ENCODE measurements at regions not wholly inside any gene's neighbourhood (a gene's known extent, or its start where the extent isn't known, plus 50 kb on each side); places are given as distances from the start of the nearest gene placed in this dataset.
"Not testable (repeated sequence)": the region's sequence is repeated elsewhere in the genome, so short reads cannot be mapped to it uniquely, and the experiment has no call there.

- Mint-ChIP-seq H3K27me3 (peaks cover 6% of the 10 kb centered on the region), H3K27ac (no peak overlapping the region), H3K9me3 (ENCODE audit: low read depth) (no peaks in the 10 kb centered on the region), H3K4me1 (ENCODE audit: low read depth) (peaks cover 12% of the 10 kb centered on the region), H3K36me3 (no peaks in the 10 kb centered on the region), H3K4me3 (no peak overlapping the region)
Measured at GRCh38 chr7:65453341-65454030, 79.8 kb downstream of the ZNF92 start.

GRCh38 chr7:65454469-65454868 lies 80.8 kb downstream of the ZNF92 start:
- Mint-ChIP-seq H3K27me3 (peaks cover 6% of the 10 kb centered on the region), H3K27ac (no peak overlapping the region), H3K4me1 (ENCODE audit: low read depth) (peaks cover 11% of the 10 kb centered on the region), H3K36me3 (no peaks in the 10 kb centered on the region), H3K4me3 (no peak overlapping the region), H3K9me3 (ENCODE audit: low read depth) (no peaks in the 10 kb centered on the region)

- not testable (repeated sequence) for H3K4me1 Mint-ChIP-seq (ENCODE audit: low read depth); H3K9me3 Mint-ChIP-seq (ENCODE audit: low read depth); H3K27me3 Mint-ChIP-seq; H3K27ac Mint-ChIP-seq; H3K4me3 Mint-ChIP-seq; H3K36me3 Mint-ChIP-seq
Measured at GRCh38 chr7:65455050-65455449, 81.4 kb downstream of the ZNF92 start.

- Mint-ChIP-seq H3K4me1 (ENCODE audit: low read depth) (peaks cover 3% of the 10 kb centered on the region), H3K36me3 (no peaks in the 10 kb centered on the region), H3K27me3 (peaks cover 5% of the 10 kb centered on the region), H3K4me3 (no peak overlapping the region), H3K27ac (no peak overlapping the region), H3K9me3 (ENCODE audit: low read depth) (no peaks in the 10 kb centered on the region)
Measured at GRCh38 chr7:65457705-65458104, 84.0 kb downstream of the ZNF92 start.

GRCh38 chr7:65459438-65459837 lies 85.8 kb downstream of the ZNF92 start:
- H3K36me3 Mint-ChIP-seq = no peaks in the 10 kb centered on the region
- peaks cover 5% of the 10 kb centered on the region for H3K27me3 Mint-ChIP-seq
- no peaks in the 10 kb centered on the region for H3K9me3 Mint-ChIP-seq (ENCODE audit: low read depth)
- H3K27ac Mint-ChIP-seq = no peak overlapping the region
- peaks cover 7% of the 10 kb centered on the region for H3K4me1 Mint-ChIP-seq (ENCODE audit: low read depth)
- no peak overlapping the region for H3K4me3 Mint-ChIP-seq

- Mint-ChIP-seq H3K27me3 (no peaks in the 10 kb centered on the region), H3K27ac (no peak overlapping the region), H3K4me1 (ENCODE audit: low read depth) (peaks cover 7% of the 10 kb centered on the region)
Measured at GRCh38 chr7:65462148-65462716, 88.6 kb downstream of the ZNF92 start.

GRCh38 chr7:65463184-65463583 lies 89.5 kb downstream of the ZNF92 start:
- no peak overlapping the region for H3K4me3 Mint-ChIP-seq
- peaks cover 5% of the 10 kb centered on the region for H3K9me3 Mint-ChIP-seq (ENCODE audit: low read depth)
- H3K27ac Mint-ChIP-seq = no peak overlapping the region
- peaks cover 7% of the 10 kb centered on the region for H3K4me1 Mint-ChIP-seq (ENCODE audit: low read depth)
- peaks cover 3% of the 10 kb centered on the region for H3K36me3 Mint-ChIP-seq
- H3K27me3 Mint-ChIP-seq = no peaks in the 10 kb centered on the region

More at GRCh38 chr7:65462148-65462716, 88.6 kb downstream of the ZNF92 start:
- no peak overlapping the region for H3K4me3 Mint-ChIP-seq
- H3K9me3 Mint-ChIP-seq (ENCODE audit: low read depth) = no peaks in the 10 kb centered on the region
- H3K36me3 Mint-ChIP-seq = no peaks in the 10 kb centered on the region

- H3K4me1 Mint-ChIP-seq (ENCODE audit: low read depth) = peaks cover 22% of the 10 kb centered on the region
- H3K36me3 Mint-ChIP-seq = peaks cover 12% of the 10 kb centered on the region
- H3K27me3 Mint-ChIP-seq, H3K4me3 Mint-ChIP-seq, H3K27ac Mint-ChIP-seq: not testable (repeated sequence)
- peaks cover 14% of the 10 kb centered on the region for H3K9me3 Mint-ChIP-seq (ENCODE audit: low read depth)
Measured at GRCh38 chr7:65469919-65470558, 96.4 kb downstream of the ZNF92 start.

- H3K9me3 Mint-ChIP-seq (ENCODE audit: low read depth) = peaks cover 14% of the 10 kb centered on the region
- H3K4me1 Mint-ChIP-seq (ENCODE audit: low read depth) = peaks cover 37% of the 10 kb centered on the region
- H3K27me3 Mint-ChIP-seq = no peaks in the 10 kb centered on the region
- peaks cover 13% of the 10 kb centered on the region for H3K36me3 Mint-ChIP-seq
- no peak overlapping the region for H3K27ac Mint-ChIP-seq
- H3K4me3 Mint-ChIP-seq = no peak overlapping the region
Measured at GRCh38 chr7:65471587-65471986, 97.9 kb downstream of the ZNF92 start.

- peaks cover 19% of the 10 kb centered on the region for H3K36me3 Mint-ChIP-seq
- peaks cover 56% of the 10 kb centered on the region for H3K4me1 Mint-ChIP-seq (ENCODE audit: low read depth)
- peak overlapping the region; percentile 71 for H3K4me3 Mint-ChIP-seq
- no peaks in the 10 kb centered on the region for H3K27me3 Mint-ChIP-seq
- H3K9me3 Mint-ChIP-seq (ENCODE audit: low read depth) = peaks cover 9% of the 10 kb centered on the region
- H3K27ac Mint-ChIP-seq = peak overlapping the region; percentile 68
Measured at GRCh38 chr7:65475040-65475726, 101.5 kb downstream of the ZNF92 start.

GRCh38 chr7:65475734-65476319 lies 102.2 kb downstream of the ZNF92 start:
- Mint-ChIP-seq H3K27ac (peak overlapping the region; percentile 68), H3K36me3 (peaks cover 21% of the 10 kb centered on the region), H3K4me3 (peak overlapping the region; percentile 71), H3K4me1 (ENCODE audit: low read depth) (peaks cover 56% of the 10 kb centered on the region), H3K27me3 (no peaks in the 10 kb centered on the region), H3K9me3 (ENCODE audit: low read depth) (peaks cover 9% of the 10 kb centered on the region)

GRCh38 chr7:65477326-65477725 lies 103.7 kb downstream of the ZNF92 start:
- Mint-ChIP-seq H3K4me3 (peak overlapping the region; percentile 71), H3K36me3 (peaks cover 21% of the 10 kb centered on the region), H3K27me3 (no peaks in the 10 kb centered on the region), H3K4me1 (ENCODE audit: low read depth) (peaks cover 56% of the 10 kb centered on the region), H3K27ac (no peak overlapping the region), H3K9me3 (ENCODE audit: low read depth) (peaks cover 9% of the 10 kb centered on the region)

GRCh38 chr7:65489260-65489767 lies 115.7 kb downstream of the ZNF92 start:
- no peak overlapping the region for H3K4me3 Mint-ChIP-seq
- peaks cover 2% of the 10 kb centered on the region for H3K27me3 Mint-ChIP-seq
- peaks cover 13% of the 10 kb centered on the region for H3K36me3 Mint-ChIP-seq
- peaks cover 13% of the 10 kb centered on the region for H3K9me3 Mint-ChIP-seq (ENCODE audit: low read depth)
- no peak overlapping the region for H3K27ac Mint-ChIP-seq
- no peaks in the 10 kb centered on the region for H3K4me1 Mint-ChIP-seq (ENCODE audit: low read depth)

- peaks cover 11% of the 10 kb centered on the region for H3K27me3 Mint-ChIP-seq
Measured at GRCh38 chr7:65496697-65497096, 123.0 kb downstream of the ZNF92 start.

More at GRCh38 chr7:65496697-65497096, 123.0 kb downstream of the ZNF92 start:
- H3K9me3 Mint-ChIP-seq (ENCODE audit: low read depth); H3K4me3 Mint-ChIP-seq; H3K27ac Mint-ChIP-seq; H3K36me3 Mint-ChIP-seq; H3K4me1 Mint-ChIP-seq (ENCODE audit: low read depth): not testable (repeated sequence)

All from activated naive CD8-positive, alpha-beta T cell (primary cell).